SK-N-SH (cell line): ENCODE measurements at regions not wholly inside any gene's neighbourhood (a gene's known extent, or its start where the extent isn't known, plus 50 kb on each side); places are given as distances from the start of the nearest gene placed in this dataset.

ENCODE experiments used
- JUND ChIP-seq: IDR thresholded peaks from 2 replicates; pipeline ENCODE4 v1.4.0; 2012
- MXI1 ChIP-seq: IDR thresholded peaks from 2 replicates; pipeline ENCODE4 v1.6.1; 2012; ENCODE audit warnings: mild to moderate bottlenecking, low read depth, low read length, improper control_type of control experiment
- NRF1 ChIP-seq: IDR thresholded peaks from 2 replicates; pipeline ENCODE4 v1.6.1; 2012; ENCODE audit warnings: low read depth, mild to moderate bottlenecking, low read length
- POLR2AphosphoS5 ChIP-seq: IDR thresholded peaks from 2 replicates; pipeline ENCODE4 v1.6.1; 2012; ENCODE audit warnings: low read depth, low read length
- RFX5 ChIP-seq: IDR thresholded peaks from 2 replicates; pipeline ENCODE4 v1.6.1; 2012; ENCODE audit warnings: mild to moderate bottlenecking, improper control_type of control experiment, low read length
- SMC3 ChIP-seq: IDR thresholded peaks from 2 replicates; pipeline ENCODE4 v1.6.1; 2012; ENCODE audit warnings: low read depth, low read length, improper control_type of control experiment
- TAF1 ChIP-seq: IDR thresholded peaks from 2 replicates; pipeline ENCODE4 v1.6.1; 2012; ENCODE audit warnings: low read depth, mild to moderate bottlenecking, low read length, moderate library complexity, borderline replicate concordance
- TEAD4 ChIP-seq: IDR thresholded peaks from 2 replicates; pipeline ENCODE4 v1.4.0; 2012; ENCODE audit warnings: mild to moderate bottlenecking, borderline replicate concordance; ENCODE audit not compliant: insufficient read depth
- TF ChIP-seq, protein P1 (sequence below): fragments of 200-600 bp; sonication (generic); IDR thresholded peaks from 2 replicates; pipeline ENCODE4 v1.6.1; 2017; ENCODE audit warnings: antibody characterized with exemption, mild to moderate bottlenecking, moderate library complexity
- TF ChIP-seq, protein P2 (sequence below): IDR thresholded peaks from 2 replicates; pipeline ENCODE4; 2012
- TF ChIP-seq, protein P3 (sequence below): IDR thresholded peaks from 2 replicates; pipeline ENCODE4 v1.6.1; 2012; ENCODE audit warnings: mild to moderate bottlenecking, low read depth, low read length, moderate library complexity

DNA sequence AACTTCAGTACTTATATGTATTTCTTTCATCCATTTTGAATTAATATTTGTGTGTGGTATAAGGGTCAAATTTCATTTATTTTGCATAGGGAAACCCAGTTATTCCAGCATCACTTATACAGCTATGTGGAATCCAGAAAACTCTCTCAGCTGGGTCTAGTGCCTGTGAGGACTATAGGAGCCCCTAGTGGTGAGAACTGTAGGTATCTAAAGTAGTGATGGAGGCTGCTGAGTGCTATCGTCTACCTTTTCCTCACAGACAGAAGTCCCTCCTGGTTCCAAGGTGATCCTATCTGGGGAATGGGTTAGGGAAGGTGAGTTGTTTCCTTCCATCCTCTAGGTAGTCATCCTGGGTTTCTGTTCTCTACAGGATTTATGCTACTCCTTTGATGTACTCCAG, 352.0 kb upstream of the C1orf87 start:
- TF ChIP-seq, protein P1, sequence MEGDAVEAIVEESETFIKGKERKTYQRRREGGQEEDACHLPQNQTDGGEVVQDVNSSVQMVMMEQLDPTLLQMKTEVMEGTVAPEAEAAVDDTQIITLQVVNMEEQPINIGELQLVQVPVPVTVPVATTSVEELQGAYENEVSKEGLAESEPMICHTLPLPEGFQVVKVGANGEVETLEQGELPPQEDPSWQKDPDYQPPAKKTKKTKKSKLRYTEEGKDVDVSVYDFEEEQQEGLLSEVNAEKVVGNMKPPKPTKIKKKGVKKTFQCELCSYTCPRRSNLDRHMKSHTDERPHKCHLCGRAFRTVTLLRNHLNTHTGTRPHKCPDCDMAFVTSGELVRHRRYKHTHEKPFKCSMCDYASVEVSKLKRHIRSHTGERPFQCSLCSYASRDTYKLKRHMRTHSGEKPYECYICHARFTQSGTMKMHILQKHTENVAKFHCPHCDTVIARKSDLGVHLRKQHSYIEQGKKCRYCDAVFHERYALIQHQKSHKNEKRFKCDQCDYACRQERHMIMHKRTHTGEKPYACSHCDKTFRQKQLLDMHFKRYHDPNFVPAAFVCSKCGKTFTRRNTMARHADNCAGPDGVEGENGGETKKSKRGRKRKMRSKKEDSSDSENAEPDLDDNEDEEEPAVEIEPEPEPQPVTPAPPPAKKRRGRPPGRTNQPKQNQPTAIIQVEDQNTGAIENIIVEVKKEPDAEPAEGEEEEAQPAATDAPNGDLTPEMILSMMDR, result peak; percentile 44
- TF ChIP-seq SMC3 (no peak), POLR2AphosphoS5 (no peak), RFX5 (no peak), NRF1 (no peak), TAF1 (no peak), MXI1 (no peak), TEAD4 (no peak), JUND (no peak)
- TF ChIP-seq, protein P2, sequence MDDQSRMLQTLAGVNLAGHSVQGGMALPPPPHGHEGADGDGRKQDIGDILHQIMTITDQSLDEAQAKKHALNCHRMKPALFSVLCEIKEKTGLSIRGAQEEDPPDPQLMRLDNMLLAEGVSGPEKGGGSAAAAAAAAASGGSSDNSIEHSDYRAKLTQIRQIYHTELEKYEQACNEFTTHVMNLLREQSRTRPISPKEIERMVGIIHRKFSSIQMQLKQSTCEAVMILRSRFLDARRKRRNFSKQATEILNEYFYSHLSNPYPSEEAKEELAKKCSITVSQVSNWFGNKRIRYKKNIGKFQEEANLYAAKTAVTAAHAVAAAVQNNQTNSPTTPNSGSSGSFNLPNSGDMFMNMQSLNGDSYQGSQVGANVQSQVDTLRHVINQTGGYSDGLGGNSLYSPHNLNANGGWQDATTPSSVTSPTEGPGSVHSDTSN, result no peak
- TF ChIP-seq, protein P3, sequence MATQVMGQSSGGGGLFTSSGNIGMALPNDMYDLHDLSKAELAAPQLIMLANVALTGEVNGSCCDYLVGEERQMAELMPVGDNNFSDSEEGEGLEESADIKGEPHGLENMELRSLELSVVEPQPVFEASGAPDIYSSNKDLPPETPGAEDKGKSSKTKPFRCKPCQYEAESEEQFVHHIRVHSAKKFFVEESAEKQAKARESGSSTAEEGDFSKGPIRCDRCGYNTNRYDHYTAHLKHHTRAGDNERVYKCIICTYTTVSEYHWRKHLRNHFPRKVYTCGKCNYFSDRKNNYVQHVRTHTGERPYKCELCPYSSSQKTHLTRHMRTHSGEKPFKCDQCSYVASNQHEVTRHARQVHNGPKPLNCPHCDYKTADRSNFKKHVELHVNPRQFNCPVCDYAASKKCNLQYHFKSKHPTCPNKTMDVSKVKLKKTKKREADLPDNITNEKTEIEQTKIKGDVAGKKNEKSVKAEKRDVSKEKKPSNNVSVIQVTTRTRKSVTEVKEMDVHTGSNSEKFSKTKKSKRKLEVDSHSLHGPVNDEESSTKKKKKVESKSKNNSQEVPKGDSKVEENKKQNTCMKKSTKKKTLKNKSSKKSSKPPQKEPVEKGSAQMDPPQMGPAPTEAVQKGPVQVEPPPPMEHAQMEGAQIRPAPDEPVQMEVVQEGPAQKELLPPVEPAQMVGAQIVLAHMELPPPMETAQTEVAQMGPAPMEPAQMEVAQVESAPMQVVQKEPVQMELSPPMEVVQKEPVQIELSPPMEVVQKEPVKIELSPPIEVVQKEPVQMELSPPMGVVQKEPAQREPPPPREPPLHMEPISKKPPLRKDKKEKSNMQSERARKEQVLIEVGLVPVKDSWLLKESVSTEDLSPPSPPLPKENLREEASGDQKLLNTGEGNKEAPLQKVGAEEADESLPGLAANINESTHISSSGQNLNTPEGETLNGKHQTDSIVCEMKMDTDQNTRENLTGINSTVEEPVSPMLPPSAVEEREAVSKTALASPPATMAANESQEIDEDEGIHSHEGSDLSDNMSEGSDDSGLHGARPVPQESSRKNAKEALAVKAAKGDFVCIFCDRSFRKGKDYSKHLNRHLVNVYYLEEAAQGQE, result no peak
